Stomach (tissue), 4 donors: ENCODE measurements at regions not wholly inside any gene's neighbourhood (a gene's known extent, or its start where the extent isn't known, plus 50 kb on each side); places are given as distances from the start of the nearest gene placed in this dataset.

Experiments
- CTCF ChIP-seq, 7 experiments: fragments of 450-650 bp in 4 of 7; fragments of 200-600 bp in 3 of 7; sonication (generic) in 3 of 7; IDR thresholded peaks; one replicate each; pipeline ENCODE4 v1.5.1; 2016 to 2019; ENCODE audit warnings: antibody characterized with exemption in 7 of 7, control low read depth in 2 of 7, mild to moderate bottlenecking in 1 of 7
- EP300 ChIP-seq: sonication (generic); formaldehyde crosslinking; IDR thresholded peaks from one replicate; pipeline ENCODE4 v1.6.1; 2017; ENCODE audit warnings: antibody characterized with exemption
- POLR2A ChIP-seq, 4 donors: fragments of 450-650 bp; IDR thresholded peaks; one replicate each; pipeline ENCODE4 v1.6.1; 2016; ENCODE audit warnings: antibody characterized with exemption in 4 of 4, control low read depth in 2 of 4, mild to moderate bottlenecking in 1 of 4, moderate library complexity in 1 of 4
- POLR2AphosphoS5 ChIP-seq, 3 donors: sonication (generic); formaldehyde crosslinking; IDR thresholded peaks; one replicate each; pipeline ENCODE4 v1.6.1; 2016; ENCODE audit warnings: antibody characterized with exemption in 3 of 3

- no peak for TF ChIP-seq CTCF (IDR thresholded peaks at IDR 0.05)
- no peak for TF ChIP-seq POLR2AphosphoS5 (IDR thresholded peaks at IDR 0.05)
- TF ChIP-seq EP300 = no peak
- no peak for TF ChIP-seq POLR2A (IDR thresholded peaks at IDR 0.05)
Observed at GRCh38 chrX:109920868-109921267, 82.0 kb upstream of the TMEM164 start.
